Skin epidermis (tissue), 12 donors: ENCODE measurements at regions not wholly inside any gene's neighbourhood (a gene's known extent, or its start where the extent isn't known, plus 50 kb on each side); places are given as distances from the start of the nearest gene placed in this dataset.

ENCODE experiments used
- H3K27ac ChIP-seq, 21 experiments: fragments of 200-600 bp; sonication (generic) in 11 of 21; one replicate each; pipeline ENCODE4 v1.5.0; 2020; ENCODE audit warnings: mild to moderate bottlenecking in 3 of 21, inconsistent platforms in 2 of 21, moderate library complexity in 2 of 21
- H3K4me3 ChIP-seq, 7 experiments: fragments of 200-600 bp; sonication (generic) in 2 of 7; one replicate each; pipeline ENCODE4 v1.5.0; 2020; ENCODE audit warnings: inconsistent platforms in 2 of 7, mild to moderate bottlenecking in 2 of 7, moderate library complexity in 1 of 7

- Histone ChIP-seq H3K27ac (no peak overlapping the region), H3K4me3 (no peak overlapping the region)
These were observed 108.1 kb downstream of the GNAT3 start for GRCh38 chr7:80403686-80404241.

- H3K27ac ChIP-seq, result no peak overlapping the region
- H3K4me3 ChIP-seq, result no peak overlapping the region
These were observed 110.2 kb downstream of the GNAT3 start for GRCh38 chr7:80401708-80402107.

DNA sequence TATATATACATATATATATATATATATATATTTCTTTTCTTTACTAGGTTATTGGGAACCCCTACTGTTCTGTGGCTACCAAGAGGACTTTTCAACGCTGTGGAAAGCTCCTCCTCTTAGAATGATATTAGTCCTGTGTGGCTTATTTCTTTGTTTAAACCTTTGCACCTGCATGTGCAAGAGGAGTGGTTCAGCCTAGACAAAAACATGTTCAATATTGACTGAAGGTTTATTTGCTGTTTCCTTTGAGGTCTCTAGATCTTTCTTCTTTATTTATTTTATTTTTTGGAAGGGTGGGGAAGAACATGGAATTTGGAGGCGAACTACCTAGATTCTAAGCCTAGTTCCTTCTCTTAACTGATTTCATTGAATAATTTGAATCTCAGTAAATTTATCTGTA is 118.1 kb downstream of the GNAT3 start:
- Histone ChIP-seq H3K4me3 (no peak overlapping the region), H3K27ac (no peak overlapping the region)

DNA sequence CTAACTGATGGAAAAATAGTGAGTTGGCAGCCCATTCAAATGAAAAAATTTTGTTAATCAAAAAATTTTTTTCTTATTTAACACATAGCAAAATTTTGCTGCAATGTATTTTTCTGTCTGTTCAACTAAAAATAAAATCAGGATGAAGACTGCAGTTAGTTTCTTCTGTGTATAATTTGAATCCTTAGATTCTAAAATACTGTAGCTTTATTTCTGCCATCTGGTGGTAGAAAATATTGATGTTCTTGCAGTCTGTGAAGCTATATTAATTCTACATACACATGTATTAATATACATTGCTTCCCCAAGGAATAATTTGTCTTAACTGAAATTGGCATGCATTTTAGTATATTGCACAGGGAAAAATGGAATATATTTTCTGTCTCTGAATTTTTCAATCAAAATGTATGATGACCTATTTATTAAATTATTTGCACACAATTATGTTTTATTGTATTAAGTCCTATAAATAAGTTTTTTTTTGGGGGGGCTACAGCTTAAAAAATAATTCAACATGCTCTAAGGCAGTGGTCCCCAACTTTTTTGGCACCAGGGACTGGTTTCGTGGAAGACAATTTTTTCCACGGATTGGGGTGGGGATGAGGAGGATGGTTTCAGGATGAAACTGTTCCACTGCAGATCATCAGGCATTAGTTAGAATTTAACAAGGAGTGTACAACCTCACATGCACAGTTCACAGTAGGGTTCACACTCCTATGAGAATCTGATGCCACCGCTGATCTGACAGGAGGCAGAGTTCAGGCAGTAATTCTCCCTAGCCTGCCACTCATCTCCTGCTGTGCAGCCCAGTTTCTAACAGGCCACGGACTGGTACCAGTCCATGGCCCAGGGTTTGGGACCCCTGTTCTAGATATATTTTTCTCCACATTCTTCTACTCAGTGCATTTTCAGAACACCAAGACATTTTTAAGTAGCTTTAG is 119.4 kb downstream of the GNAT3 start:
- no peak overlapping the region for H3K4me3 ChIP-seq
- H3K27ac ChIP-seq, result no peak overlapping the region

DNA sequence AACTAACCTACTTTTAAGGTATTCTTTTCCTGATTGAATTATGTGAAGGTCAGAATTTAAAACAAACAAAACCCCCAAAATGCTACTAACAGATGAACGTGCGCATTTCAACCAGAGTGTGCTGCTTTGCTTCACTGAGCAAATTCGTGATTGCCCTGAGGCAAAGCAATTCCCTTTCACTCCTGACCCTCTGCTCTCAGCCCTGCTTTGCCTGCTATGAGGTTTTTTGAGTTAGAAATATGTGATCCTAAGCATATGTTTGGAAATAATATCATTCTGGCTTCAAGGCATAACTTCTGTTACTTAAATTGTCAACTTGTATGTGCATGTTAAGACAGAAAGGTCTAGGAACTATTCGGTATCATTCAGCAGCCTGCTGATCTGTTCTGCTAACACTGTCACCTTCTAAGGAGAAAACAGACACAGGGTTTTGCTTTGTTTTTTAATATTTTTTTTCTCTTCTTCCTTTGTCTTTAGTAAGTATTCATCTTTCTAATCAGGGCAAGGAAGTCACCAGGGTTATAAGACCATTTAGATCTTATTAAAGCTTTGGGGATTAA is 124.2 kb downstream of the GNAT3 start:
- no peak overlapping the region for H3K4me3 ChIP-seq
- no peak overlapping the region for H3K27ac ChIP-seq

DNA sequence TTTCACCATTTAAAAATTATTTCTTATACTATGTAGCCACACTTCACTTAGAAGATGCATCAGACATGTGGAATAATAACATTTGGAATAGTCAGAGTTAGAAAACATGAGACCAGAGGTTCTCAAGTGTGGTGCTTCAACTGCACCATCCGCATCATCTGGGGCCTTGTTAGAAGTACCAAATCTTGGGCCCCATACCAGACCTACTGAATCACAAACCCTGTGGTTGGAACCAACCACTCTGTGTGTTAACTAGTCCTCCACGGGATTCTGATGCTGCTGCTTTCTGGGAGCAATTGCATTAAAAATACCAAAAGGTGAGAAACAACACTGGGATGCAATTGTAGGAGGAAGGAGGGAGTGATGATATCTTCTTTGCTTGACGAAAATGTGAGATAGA is 125.2 kb downstream of the GNAT3 start:
- Histone ChIP-seq H3K27ac (no peak overlapping the region), H3K4me3 (no peak overlapping the region)

GRCh38 chr7:80385508-80385907 is 126.4 kb downstream of the GNAT3 start:
- H3K4me3 ChIP-seq, result no peak overlapping the region
- H3K27ac ChIP-seq, result no peak overlapping the region

DNA sequence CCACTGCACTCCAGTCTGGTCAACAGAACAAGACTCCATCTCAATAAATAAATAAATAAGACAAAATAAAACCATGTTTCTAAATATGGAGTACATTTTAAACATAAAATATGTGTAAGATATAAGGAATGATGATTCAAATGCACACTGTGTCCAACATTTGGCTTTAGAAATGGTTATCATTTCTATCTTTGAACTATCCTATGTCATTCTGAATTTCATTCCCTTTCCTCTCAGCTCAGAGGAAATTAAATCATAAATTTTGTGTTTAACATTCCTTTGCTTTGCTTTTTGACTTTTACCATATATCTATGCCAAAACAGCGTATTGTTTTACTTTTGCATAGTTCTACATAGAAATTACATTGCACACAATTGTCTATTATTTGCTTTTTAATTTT is 130.9 kb downstream of the GNAT3 start:
- Histone ChIP-seq H3K4me3 (no peak overlapping the region), H3K27ac (no peak overlapping the region)

- H3K27ac ChIP-seq, result peak overlapping the region in 1 of 21 experiments; percentile 15
- no peak overlapping the region for H3K4me3 ChIP-seq
These were observed 132.6 kb downstream of the GNAT3 start for GRCh38 chr7:80379034-80379982.

- no peak overlapping the region for H3K27ac ChIP-seq
- H3K4me3 ChIP-seq, result no peak overlapping the region
These were observed 137.5 kb downstream of the GNAT3 start for GRCh38 chr7:80374321-80374720.

GRCh38 chr7:80373429-80374032 is 138.3 kb downstream of the GNAT3 start:
- no peak overlapping the region for H3K4me3 ChIP-seq
- H3K27ac ChIP-seq, result no peak overlapping the region

DNA sequence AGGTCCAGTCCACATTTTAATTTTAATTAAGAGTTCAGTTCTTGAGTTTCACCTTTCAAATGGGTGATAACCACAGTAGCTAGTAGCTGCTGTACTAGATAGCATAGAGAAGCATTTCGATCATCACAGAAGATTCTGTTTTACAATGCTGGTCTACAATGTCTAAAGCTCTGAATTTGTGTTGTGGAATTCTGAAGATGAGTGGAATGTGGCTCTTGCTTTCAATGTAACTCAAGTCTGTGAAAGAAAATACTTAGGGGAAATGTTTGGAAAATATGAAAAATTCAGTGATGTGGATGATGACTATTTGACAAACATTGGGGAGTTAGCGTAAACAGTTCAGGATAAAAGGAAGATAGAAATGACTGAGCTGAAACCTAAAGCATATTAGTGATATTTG is 139.4 kb downstream of the GNAT3 start:
- Histone ChIP-seq H3K27ac (no peak overlapping the region), H3K4me3 (no peak overlapping the region)

DNA sequence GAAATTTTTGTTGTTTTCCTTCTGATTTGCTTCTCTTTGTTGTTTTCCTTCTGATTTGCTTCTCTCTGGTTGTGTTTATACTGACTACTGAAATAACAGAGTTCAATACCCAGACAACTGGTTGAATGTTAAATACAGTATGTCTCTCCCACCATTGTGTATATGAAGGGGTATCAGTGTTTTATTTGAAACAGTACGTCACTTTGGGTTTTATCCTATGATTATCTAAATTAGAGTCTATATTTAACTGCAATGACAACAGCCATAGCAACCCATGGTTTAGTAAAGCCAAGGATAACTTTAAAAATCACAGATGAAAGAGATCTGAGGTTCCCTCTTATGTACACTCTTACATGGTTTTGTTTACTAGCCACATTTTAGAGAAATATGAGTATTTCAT is 141.3 kb downstream of the GNAT3 start:
- Histone ChIP-seq H3K4me3 (no peak overlapping the region), H3K27ac (no peak overlapping the region)

DNA sequence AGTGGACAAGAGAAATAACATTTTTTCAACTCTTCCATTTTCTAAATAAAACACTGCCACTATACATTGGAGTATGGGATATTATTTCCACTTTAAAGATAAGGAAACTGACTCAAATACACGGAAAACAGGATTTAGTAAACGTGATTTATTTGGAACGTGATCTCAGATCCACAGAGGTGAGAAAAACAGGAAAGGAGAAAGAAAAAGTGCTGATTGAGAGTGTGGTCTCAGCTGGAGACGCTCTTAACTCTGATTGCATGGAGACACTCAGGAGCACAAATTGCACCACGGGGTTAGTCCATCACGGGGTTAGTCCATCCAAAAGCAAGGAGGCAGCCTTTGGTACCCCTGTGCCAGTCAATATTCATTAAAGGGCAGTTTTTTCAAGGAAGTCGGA is 142.5 kb downstream of the GNAT3 start:
- Histone ChIP-seq H3K4me3 (no peak overlapping the region), H3K27ac (no peak overlapping the region)

- no peak overlapping the region for H3K4me3 ChIP-seq
- no peak overlapping the region for H3K27ac ChIP-seq
These were observed 149.2 kb downstream of the GNAT3 start for GRCh38 chr7:80362677-80363076.

DNA sequence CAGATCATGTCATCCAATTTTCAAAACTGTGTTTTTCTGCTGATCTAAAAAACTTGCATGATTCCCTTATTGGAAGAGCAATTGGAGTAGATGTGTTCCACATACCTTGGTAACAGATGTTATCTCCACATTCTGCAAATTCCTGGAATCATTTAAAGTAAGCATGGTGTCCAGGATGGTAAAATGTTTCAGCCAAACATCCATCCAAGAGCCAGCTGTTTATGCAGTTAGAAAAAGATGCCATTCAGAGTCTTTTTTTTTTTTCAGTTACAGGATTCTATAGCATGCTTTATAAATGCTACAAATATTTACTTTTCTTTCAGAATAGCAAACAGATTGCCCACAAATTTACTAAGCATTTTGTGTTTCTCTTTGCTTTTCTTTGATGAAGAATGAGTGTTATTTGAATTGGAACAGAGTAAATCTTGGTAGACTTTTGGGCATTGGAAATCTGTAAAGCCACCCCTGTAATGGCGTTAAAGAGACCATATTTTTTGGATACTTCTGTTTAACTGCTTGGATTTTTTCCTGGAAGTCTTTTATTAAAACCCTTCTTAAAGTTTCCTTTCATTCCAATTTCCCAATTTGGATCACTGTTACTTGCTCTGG is 149.8 kb downstream of the GNAT3 start:
- Histone ChIP-seq H3K27ac (no peak overlapping the region), H3K4me3 (no peak overlapping the region)

GRCh38 chr7:80359476-80359875 is 152.4 kb downstream of the GNAT3 start:
- Histone ChIP-seq H3K27ac (no peak overlapping the region), H3K4me3 (no peak overlapping the region)

- no peak overlapping the region for H3K27ac ChIP-seq
- H3K4me3 ChIP-seq, result no peak overlapping the region
These were observed 152.8 kb downstream of the GNAT3 start for GRCh38 chr7:80359029-80359428.

- no peak overlapping the region for H3K27ac ChIP-seq
These were observed 154.3 kb downstream of the GNAT3 start for GRCh38 chr7:80357530-80357929.

More at GRCh38 chr7:80357530-80357929, 154.3 kb downstream of the GNAT3 start:
- no peak overlapping the region for H3K4me3 ChIP-seq
